WERI-Rb-1 (cell line): ENCODE measurements at regions not wholly inside any gene's neighbourhood (a gene's known extent, or its start where the extent isn't known, plus 50 kb on each side); places are given as distances from the start of the nearest gene placed in this dataset.

Experiments
- DNase-seq: peaks from one replicate; pipeline ENCODE4 v3.0.0-alpha.2; 2020
- H3K27ac ChIP-seq: fragments of 250-450 bp; sonication (Bioruptor Pico); 2 replicates; pipeline ENCODE4 v1.5.1; 2020; ENCODE audit warnings: mild to moderate bottlenecking, moderate library complexity
- H3K27me3 ChIP-seq: fragments of 250-450 bp; sonication (Bioruptor Pico); 2 replicates; pipeline ENCODE4 v1.5.1; 2021; ENCODE audit warnings: mild to moderate bottlenecking, low read depth, moderate library complexity; ENCODE audit not compliant: insufficient read depth, severe bottlenecking
- H3K36me3 ChIP-seq: fragments of 250-450 bp; sonication (Bioruptor Pico); 2 replicates; pipeline ENCODE4 v1.5.1; 2020; ENCODE audit warnings: mild to moderate bottlenecking, moderate library complexity
- H3K4me3 ChIP-seq: 2 replicates; pipeline ENCODE4 v1.5.1; 2011; ENCODE audit warnings: low read depth, mild to moderate bottlenecking, control low read depth, low read length
- H3K9me3 ChIP-seq: fragments of 250-450 bp; sonication (Bioruptor Pico); 2 replicates; pipeline ENCODE4 v1.5.1; 2021; ENCODE audit warnings: mild to moderate bottlenecking, moderate library complexity; ENCODE audit not compliant: severe bottlenecking
- TF ChIP-seq, protein P1 (sequence below): IDR thresholded peaks from 2 replicates; pipeline ENCODE4 v1.5.1; 2011; ENCODE audit warnings: low read depth, mild to moderate bottlenecking, control low read depth, inconsistent platforms, low read length

DNA sequence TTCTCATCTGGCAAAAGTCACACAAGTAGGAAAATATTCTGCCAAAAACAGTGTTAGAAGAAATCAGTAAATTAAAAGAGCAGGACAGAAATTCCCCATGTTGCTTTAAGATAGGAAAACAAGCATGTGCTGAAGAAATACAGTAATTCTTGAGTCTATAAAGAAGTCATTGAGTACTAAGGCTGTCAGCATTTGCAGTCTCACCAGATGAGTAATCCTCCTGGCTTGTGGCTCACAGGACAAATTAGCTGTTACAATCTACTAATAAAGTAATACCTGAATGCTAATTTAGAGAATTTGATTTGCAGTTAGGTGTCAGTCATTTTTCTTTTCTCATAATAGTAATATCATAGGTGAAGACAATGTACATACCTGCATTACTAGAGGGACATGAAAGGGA is 1158.9 kb upstream of the CELF2 start:
- no peaks in the 10 kb centered on the region for H3K9me3 ChIP-seq
- no peaks in the 10 kb centered on the region for H3K36me3 ChIP-seq
- no peak overlapping the region for H3K4me3 ChIP-seq
- H3K27ac ChIP-seq: no peak overlapping the region
- no peak for DNase-seq
- H3K27me3 ChIP-seq: no peaks in the 10 kb centered on the region
- TF ChIP-seq, protein P1, sequence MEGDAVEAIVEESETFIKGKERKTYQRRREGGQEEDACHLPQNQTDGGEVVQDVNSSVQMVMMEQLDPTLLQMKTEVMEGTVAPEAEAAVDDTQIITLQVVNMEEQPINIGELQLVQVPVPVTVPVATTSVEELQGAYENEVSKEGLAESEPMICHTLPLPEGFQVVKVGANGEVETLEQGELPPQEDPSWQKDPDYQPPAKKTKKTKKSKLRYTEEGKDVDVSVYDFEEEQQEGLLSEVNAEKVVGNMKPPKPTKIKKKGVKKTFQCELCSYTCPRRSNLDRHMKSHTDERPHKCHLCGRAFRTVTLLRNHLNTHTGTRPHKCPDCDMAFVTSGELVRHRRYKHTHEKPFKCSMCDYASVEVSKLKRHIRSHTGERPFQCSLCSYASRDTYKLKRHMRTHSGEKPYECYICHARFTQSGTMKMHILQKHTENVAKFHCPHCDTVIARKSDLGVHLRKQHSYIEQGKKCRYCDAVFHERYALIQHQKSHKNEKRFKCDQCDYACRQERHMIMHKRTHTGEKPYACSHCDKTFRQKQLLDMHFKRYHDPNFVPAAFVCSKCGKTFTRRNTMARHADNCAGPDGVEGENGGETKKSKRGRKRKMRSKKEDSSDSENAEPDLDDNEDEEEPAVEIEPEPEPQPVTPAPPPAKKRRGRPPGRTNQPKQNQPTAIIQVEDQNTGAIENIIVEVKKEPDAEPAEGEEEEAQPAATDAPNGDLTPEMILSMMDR: no peak

DNA sequence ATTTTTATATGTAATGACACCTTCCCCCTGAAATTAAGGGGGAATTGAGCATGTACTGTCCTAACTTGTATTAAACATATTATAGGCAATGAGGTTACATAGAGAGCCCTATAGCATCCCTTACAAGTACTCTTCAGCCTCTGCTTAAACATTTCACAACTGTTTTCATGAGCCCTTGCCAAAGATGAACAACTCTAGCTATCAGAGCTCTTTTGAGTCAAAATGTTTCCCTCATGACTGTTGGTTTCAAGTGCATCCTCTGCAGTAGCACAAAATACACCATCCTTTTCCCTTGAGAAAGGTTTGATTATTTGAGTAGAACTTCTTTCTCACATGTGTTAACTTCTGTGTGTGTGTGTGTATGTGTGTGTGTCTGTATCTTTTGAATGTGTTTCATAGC is 1157.6 kb upstream of the CELF2 start:
- Histone ChIP-seq H3K9me3 (no peaks in the 10 kb centered on the region), H3K27ac (no peak overlapping the region)
- DNase-seq: no peak

GRCh38 chr10:9863559-9864121 is 1154.0 kb upstream of the CELF2 start:
- H3K9me3 ChIP-seq: no peaks in the 10 kb centered on the region
- H3K27me3 ChIP-seq: no peaks in the 10 kb centered on the region
- no peak overlapping the region for H3K4me3 ChIP-seq
- TF ChIP-seq, protein P1: no peak
- no peak overlapping the region for H3K27ac ChIP-seq
- H3K36me3 ChIP-seq: no peaks in the 10 kb centered on the region
- DNase-seq: no peak

More for the DNA sequence above, 1157.6 kb upstream of the CELF2 start:
- H3K27me3 ChIP-seq: no peaks in the 10 kb centered on the region
- H3K4me3 ChIP-seq: no peak overlapping the region
- TF ChIP-seq, protein P1: no peak
- H3K36me3 ChIP-seq: no peaks in the 10 kb centered on the region

- Histone ChIP-seq H3K4me3 (no peak overlapping the region), H3K36me3 (no peaks in the 10 kb centered on the region), H3K9me3 (no peaks in the 10 kb centered on the region), H3K27ac (no peak overlapping the region), H3K27me3 (no peaks in the 10 kb centered on the region)
- DNase-seq: no peak
- TF ChIP-seq, protein P1: no peak
Observed at GRCh38 chr10:9868499-9868898, 1149.2 kb upstream of the CELF2 start.

GRCh38 chr10:9869205-9869604 is 1148.5 kb upstream of the CELF2 start:
- Histone ChIP-seq H3K36me3 (no peaks in the 10 kb centered on the region), H3K9me3 (no peaks in the 10 kb centered on the region), H3K27ac (no peak overlapping the region), H3K4me3 (no peak overlapping the region), H3K27me3 (no peaks in the 10 kb centered on the region)
- TF ChIP-seq, protein P1: no peak
- DNase-seq: no peak

DNA sequence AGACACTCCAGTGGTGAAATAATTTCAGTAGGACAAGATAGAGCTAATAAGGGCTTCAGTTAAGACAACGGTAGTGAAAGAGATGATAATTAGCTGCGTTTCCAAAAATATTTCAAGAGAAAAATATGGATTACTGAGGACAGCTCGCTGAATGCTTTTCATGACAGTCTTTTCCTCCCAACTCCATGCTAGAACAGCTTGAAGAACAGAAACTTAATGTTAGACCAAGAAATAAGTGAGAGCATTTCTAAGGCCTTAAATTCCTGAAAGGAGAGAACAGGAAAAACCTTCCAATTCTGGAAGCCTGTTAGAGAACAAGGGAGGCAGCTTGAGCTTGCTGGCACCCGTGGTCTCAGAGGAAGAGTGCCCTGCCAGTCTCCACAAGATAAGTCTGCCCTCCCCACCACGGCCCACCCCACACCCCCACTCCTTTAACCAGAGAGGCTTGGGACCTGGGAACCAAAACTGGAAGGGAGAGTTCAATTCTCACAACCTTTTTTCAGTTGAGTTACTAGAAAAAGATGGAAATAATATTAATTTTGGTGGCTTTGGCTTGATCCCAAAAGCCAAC is 1148.0 kb upstream of the CELF2 start:
- TF ChIP-seq, protein P1: no peak

More for the DNA sequence above, 1148.0 kb upstream of the CELF2 start:
- H3K9me3 ChIP-seq: no peaks in the 10 kb centered on the region
- no peaks in the 10 kb centered on the region for H3K36me3 ChIP-seq
- H3K27ac ChIP-seq: no peak overlapping the region
- no peak for DNase-seq
- no peak overlapping the region for H3K4me3 ChIP-seq
- no peaks in the 10 kb centered on the region for H3K27me3 ChIP-seq
